ENCODE measurements at regions not wholly inside any gene's neighbourhood (a gene's known extent, or its start where the extent isn't known, plus 50 kb on each side); places are given as distances from the start of the nearest gene placed in this dataset.

DNA sequence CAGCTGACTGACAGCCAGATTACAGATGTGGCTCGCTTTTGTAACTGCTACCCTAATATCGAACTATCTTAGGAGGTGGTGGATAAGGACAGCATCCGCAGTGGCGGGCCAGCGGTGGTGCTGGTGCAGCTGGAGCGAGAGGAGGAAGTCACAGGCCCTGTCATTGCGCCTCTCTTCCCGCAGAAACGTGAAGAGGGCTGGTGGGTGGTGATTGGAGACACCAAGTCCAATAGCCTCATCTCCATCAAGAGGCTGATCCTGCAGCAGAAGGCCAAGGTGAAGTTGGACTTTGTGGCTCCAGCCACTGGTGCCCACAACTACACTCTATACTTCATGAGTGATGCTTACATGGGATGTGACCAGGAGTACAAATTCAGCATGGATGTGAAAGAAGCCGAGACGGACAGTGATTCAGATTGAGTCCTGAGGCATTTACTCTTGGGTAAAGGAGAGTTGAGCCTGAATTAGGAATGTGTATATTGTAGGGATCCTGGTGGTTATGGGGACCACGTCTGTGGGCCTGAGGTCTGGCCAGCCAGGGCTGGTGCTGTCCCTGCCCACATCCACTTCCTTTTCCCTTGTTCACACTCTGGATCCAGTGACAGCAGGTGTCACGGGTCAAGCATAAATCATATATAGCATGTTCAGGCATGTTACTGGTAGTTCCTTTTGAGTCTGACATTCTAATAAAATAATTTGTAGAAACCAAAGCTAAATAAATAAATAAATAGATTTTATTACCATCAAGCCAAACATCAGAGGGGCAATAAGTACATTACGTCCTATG lies 89.0 kb upstream of the SMURF2 start:
- H3K27me3 ChIP-seq (ENCODE audit: insufficient read depth, low read length, poor library complexity, severe bottlenecking) = no peaks in the 10 kb centered on the region
- H3K79me2 ChIP-seq (ENCODE audit: insufficient read depth, low read length) = no peaks in the 10 kb centered on the region
- H3K9me2 ChIP-seq (replicated peaks; ENCODE audit: low read depth, low read length) = no peaks in the 10 kb centered on the region
- no peak overlapping the region for H3K4me2 ChIP-seq (ENCODE audit: low read depth, low read length, poor library complexity, severe bottlenecking)
- no peak overlapping the region for H3K9ac ChIP-seq (ENCODE audit: low read depth, low read length, poor library complexity, severe bottlenecking)
- no peak overlapping the region for H3K4me3 ChIP-seq (ENCODE audit: low read length, poor library complexity, severe bottlenecking)
- no peaks in the 10 kb centered on the region for H3F3A ChIP-seq (ENCODE audit: low read depth)
- H3K9me3 ChIP-seq (ENCODE audit: insufficient read depth, low read depth, low read length) = no peaks in the 10 kb centered on the region
- TF ChIP-seq EZH2phosphoT487 (IDR thresholded peaks at IDR 0.05; ENCODE audit: borderline replicate concordance) = no peak
- no peak for TF ChIP-seq CTCF (conservative IDR thresholded peaks at IDR 0.05; ENCODE audit: low read length)
- H3K36me3 ChIP-seq (ENCODE audit: insufficient read depth, low read length) = peaks cover 54% of the 10 kb centered on the region; the same call in 1 of the 2 replicates
- no peak overlapping the region for H2AFZ ChIP-seq (ENCODE audit: low read length)
- peaks cover 3% of the 10 kb centered on the region for H3K4me1 ChIP-seq (ENCODE audit: insufficient read depth, low read length, poor library complexity, severe bottlenecking)
- no peaks in the 10 kb centered on the region for H4K20me1 ChIP-seq (ENCODE audit: insufficient read depth, low read length, poor library complexity, severe bottlenecking)

DNA sequence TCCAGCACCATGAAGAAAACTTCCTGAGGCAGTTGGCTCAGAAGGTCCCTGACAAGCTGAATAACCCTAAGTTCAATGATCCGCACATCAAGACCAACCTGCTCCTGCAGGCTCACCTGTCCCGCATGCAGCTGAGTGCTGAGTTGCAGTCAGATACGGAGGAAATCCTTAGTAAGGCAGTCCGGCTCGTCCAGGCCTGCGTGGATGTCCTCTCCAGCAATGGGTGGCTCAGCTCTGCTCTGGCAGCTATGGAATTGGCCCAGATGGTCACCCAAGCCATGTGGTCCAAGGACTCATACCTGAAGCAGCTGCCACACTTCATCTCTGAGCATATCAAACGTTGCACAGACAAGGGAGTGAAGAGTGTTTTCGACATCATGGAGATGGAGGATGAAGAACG lies 88.4 kb upstream of the SMURF2 start:
- Histone ChIP-seq H2AFZ (ENCODE audit: low read length) (no peak overlapping the region), H3K79me2 (ENCODE audit: insufficient read depth, low read length) (no peaks in the 10 kb centered on the region), H3K4me3 (ENCODE audit: low read length, poor library complexity, severe bottlenecking) (no peak overlapping the region), H4K20me1 (ENCODE audit: insufficient read depth, low read length, poor library complexity, severe bottlenecking) (no peaks in the 10 kb centered on the region), H3K4me2 (ENCODE audit: low read depth, low read length, poor library complexity, severe bottlenecking) (no peak overlapping the region), H3K9me2 (replicated peaks; ENCODE audit: low read depth, low read length) (no peaks in the 10 kb centered on the region), H3K9ac (ENCODE audit: low read depth, low read length, poor library complexity, severe bottlenecking) (no peak overlapping the region), H3F3A (ENCODE audit: low read depth) (no peaks in the 10 kb centered on the region), H3K9me3 (ENCODE audit: insufficient read depth, low read depth, low read length) (no peaks in the 10 kb centered on the region), H3K36me3 (ENCODE audit: insufficient read depth, low read length) (peaks cover 48% of the 10 kb centered on the region; the same call in 1 of the 2 replicates), H3K27me3 (ENCODE audit: insufficient read depth, low read length, poor library complexity, severe bottlenecking) (no peaks in the 10 kb centered on the region), H3K4me1 (ENCODE audit: insufficient read depth, low read length, poor library complexity, severe bottlenecking) (peaks cover 3% of the 10 kb centered on the region)
- no peak for TF ChIP-seq CTCF (conservative IDR thresholded peaks at IDR 0.05; ENCODE audit: low read length)
- TF ChIP-seq EZH2phosphoT487 (IDR thresholded peaks at IDR 0.05; ENCODE audit: borderline replicate concordance) = no peak

DNA sequence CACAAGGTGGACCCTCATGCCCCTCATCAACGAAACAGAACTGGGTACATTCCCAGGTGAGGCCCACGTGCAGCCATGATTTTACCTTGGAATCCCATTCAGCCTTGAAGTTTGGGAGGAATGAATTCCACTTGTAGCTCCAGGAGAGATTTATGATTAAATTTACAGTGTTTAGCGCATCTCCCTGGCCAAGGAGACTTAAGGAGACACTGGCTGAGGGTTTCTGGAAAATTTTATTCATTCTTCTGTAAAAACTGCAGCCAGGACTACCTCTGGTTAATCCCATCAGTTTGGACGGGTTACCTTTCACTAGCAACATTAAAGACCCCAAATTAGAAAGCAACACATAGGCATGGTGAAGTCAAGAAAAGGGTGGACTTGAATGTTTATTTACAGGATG lies 87.2 kb upstream of the SMURF2 start:
- Histone ChIP-seq H3K4me2 (ENCODE audit: low read depth, low read length, poor library complexity, severe bottlenecking) (no peak overlapping the region), H3K4me3 (ENCODE audit: low read length, poor library complexity, severe bottlenecking) (no peak overlapping the region), H3K9me3 (ENCODE audit: insufficient read depth, low read depth, low read length) (no peaks in the 10 kb centered on the region), H3K79me2 (ENCODE audit: insufficient read depth, low read length) (no peaks in the 10 kb centered on the region), H2AFZ (ENCODE audit: low read length) (no peak overlapping the region), H4K20me1 (ENCODE audit: insufficient read depth, low read length, poor library complexity, severe bottlenecking) (no peaks in the 10 kb centered on the region), H3F3A (ENCODE audit: low read depth) (no peaks in the 10 kb centered on the region), H3K9ac (ENCODE audit: low read depth, low read length, poor library complexity, severe bottlenecking) (no peak overlapping the region), H3K27me3 (ENCODE audit: insufficient read depth, low read length, poor library complexity, severe bottlenecking) (no peaks in the 10 kb centered on the region), H3K9me2 (replicated peaks; ENCODE audit: low read depth, low read length) (no peaks in the 10 kb centered on the region), H3K36me3 (ENCODE audit: insufficient read depth, low read length) (peaks cover 41% of the 10 kb centered on the region; the same call in 1 of the 2 replicates), H3K4me1 (ENCODE audit: insufficient read depth, low read length, poor library complexity, severe bottlenecking) (peaks cover 3% of the 10 kb centered on the region)
- no peak for TF ChIP-seq CTCF (conservative IDR thresholded peaks at IDR 0.05; ENCODE audit: low read length)
- TF ChIP-seq EZH2phosphoT487 (IDR thresholded peaks at IDR 0.05; ENCODE audit: borderline replicate concordance) = no peak

All from Loucy (cell line).